ENCODE measurements at regions not wholly inside any gene's neighbourhood (a gene's known extent, or its start where the extent isn't known, plus 50 kb on each side); places are given as distances from the start of the nearest gene placed in this dataset.

GRCh38 chr2:204255071-204255470 lies 290.2 kb upstream of the PARD3B start:
- TF ChIP-seq YY1 (IDR thresholded peaks at IDR 0.05; ENCODE audit: insufficient read depth, insufficient read length) (no peak), ZNF274 (IDR thresholded peaks at IDR 0.05; ENCODE audit: low read depth, low read length) (no peak)

Measured in NT2/D1 (cell line).